ENCODE measurements at regions not wholly inside any gene's neighbourhood (a gene's known extent, or its start where the extent isn't known, plus 50 kb on each side); places are given as distances from the start of the nearest gene placed in this dataset.

- WGBS, result 87% methylated on average over 18 of the region's 18 CpGs
- Histone ChIP-seq H3K4me3 (ENCODE audit: low read depth in 1 of 3, low read length in 3 of 3) (no peak overlapping the region), H3K27me3 (ENCODE audit: control insufficient read depth in 4 of 4, insufficient read depth in 4 of 4, low read length in 3 of 4) (no peaks in the 10 kb centered on the region), H3K9ac (ENCODE audit: low read depth in 1 of 2, low read length in 2 of 2) (no peak overlapping the region), H3K27ac (ENCODE audit: low read depth in 1 of 2, low read length in 2 of 2) (no peak overlapping the region), H3K36me3 (ENCODE audit: control insufficient read depth in 4 of 4, insufficient read depth in 3 of 4, low read depth in 1 of 4, low read length in 3 of 4) (no peaks in the 10 kb centered on the region), H3K4me1 (ENCODE audit: control insufficient read depth in 4 of 4, insufficient read depth in 4 of 4, low read length in 3 of 4) (peaks cover 3 to 32% (median 24%) of the 10 kb centered on the region in 4 donors), H3K9me3 (ENCODE audit: control insufficient read depth in 4 of 4, low read length in 3 of 4) (no peaks in the 10 kb centered on the region)
- DNase-seq (ENCODE audit: low spot score), result no peak
- TF ChIP-seq ATF3 (IDR thresholded peaks at IDR 0.05) (no peak), HNF4G (IDR thresholded peaks at IDR 0.05) (no peak), RAD21 (IDR thresholded peaks at IDR 0.05) (no peak), REST (IDR thresholded peaks at IDR 0.05) (no peak), ZBTB33 (IDR thresholded peaks at IDR 0.05) (no peak), SP1 (IDR thresholded peaks at IDR 0.05) (no peak), MAX (IDR thresholded peaks at IDR 0.05) (no peak), FOXA2 (IDR thresholded peaks at IDR 0.05) (no peak), GABPA (IDR thresholded peaks at IDR 0.05 in 1 of 2, conservative IDR thresholded peaks at IDR 0.05 in 1 of 2) (no peak), FOXA1 (IDR thresholded peaks at IDR 0.05) (no peak), NR2F2 (IDR thresholded peaks at IDR 0.05) (no peak), YY1 (IDR thresholded peaks at IDR 0.05) (no peak), EGR1 (IDR thresholded peaks at IDR 0.05; ENCODE audit: low read depth in 2 of 2) (no peak), JUND (IDR thresholded peaks at IDR 0.05) (no peak), HNF4A (conservative IDR thresholded peaks at IDR 0.05) (no peak), CTCF (IDR thresholded peaks at IDR 0.05; ENCODE audit: low read depth, low read length, missing input control) (no peak), RXRA (IDR thresholded peaks at IDR 0.05) (no peak), TAF1 (conservative IDR thresholded peaks at IDR 0.05) (no peak)
Measured at GRCh38 chr1:10862743-10863335, 66.4 kb upstream of the CASZ1 start.
